GM18520 (cell line): ENCODE measurements at regions not wholly inside any gene's neighbourhood (a gene's known extent, or its start where the extent isn't known, plus 50 kb on each side); places are given as distances from the start of the nearest gene placed in this dataset.

Experiments
- ATAC-seq: cut with Tn5 transposase; IDR thresholded peaks from one replicate; pipeline ENCODE4 v1.9.1; 2021; ENCODE audit not compliant: unreplicated experiment

- no peak for ATAC-seq
These were observed 265.2 kb upstream of the BOD1L1 start for GRCh38 chr4:13892739-13893105.

DNA sequence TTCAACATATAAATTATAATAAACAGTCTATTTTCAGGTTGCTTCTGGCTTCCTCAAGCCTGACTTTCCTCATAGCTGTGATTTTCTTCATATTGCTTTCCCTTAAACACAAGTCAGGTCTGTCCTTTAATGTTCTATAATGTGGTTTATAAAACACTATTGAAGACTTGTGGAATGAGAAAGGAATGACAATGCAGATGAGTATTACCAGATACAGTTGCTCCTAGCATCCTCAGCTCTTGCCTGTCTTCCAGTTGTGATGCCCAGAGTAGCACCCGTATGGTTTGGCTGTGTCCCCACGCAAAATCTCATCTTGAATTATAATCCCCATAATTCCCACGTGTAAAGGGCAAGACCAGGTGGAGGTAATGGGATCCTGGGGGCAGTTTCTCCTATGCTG is 265.7 kb upstream of the BOD1L1 start:
- no peak for ATAC-seq

DNA sequence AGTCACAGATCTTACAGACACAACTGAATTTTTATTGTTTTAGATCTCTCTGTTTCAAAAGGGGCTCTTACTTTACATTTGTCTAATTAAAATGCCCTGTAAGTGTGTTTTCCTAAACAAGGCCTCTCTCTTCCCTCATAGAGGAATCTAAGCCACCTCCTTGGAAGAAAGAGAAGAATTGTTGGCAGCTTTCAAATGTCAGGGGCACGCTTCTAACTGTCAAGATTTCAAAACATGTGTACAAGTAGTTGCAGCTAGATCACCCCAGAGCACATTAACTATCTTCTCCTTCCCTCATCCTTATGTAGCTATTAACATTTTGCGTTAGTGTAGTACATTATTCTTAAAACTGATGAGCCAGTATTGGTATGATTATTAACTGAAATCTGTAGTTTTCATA is 266.5 kb upstream of the BOD1L1 start:
- no peak for ATAC-seq

DNA sequence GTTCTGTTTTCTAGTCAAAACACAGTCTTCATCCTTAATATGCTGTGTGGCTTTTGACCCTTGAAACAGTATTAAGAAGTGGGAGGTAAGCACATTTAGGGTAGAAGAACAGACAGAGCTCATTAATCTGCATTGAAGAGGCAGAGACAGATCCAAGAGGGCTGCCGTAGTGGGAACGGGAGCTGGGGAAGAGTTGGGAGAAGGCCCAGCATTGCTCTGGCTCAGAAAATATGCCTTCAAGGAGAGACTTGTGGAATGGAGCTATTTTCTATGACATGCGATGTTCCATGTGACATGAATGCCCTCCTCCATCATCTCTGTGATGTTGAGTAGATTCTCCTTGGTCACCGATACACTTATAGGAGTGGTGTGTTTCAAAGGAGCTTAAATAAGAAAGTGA is 273.3 kb upstream of the BOD1L1 start:
- no peak for ATAC-seq

GRCh38 chr4:13902146-13902545 is 274.6 kb upstream of the BOD1L1 start:
- ATAC-seq, result no peak

- ATAC-seq, result no peak
These were observed 275.5 kb upstream of the BOD1L1 start for GRCh38 chr4:13903061-13903460.

GRCh38 chr4:13903901-13904300 is 276.4 kb upstream of the BOD1L1 start:
- no peak for ATAC-seq

DNA sequence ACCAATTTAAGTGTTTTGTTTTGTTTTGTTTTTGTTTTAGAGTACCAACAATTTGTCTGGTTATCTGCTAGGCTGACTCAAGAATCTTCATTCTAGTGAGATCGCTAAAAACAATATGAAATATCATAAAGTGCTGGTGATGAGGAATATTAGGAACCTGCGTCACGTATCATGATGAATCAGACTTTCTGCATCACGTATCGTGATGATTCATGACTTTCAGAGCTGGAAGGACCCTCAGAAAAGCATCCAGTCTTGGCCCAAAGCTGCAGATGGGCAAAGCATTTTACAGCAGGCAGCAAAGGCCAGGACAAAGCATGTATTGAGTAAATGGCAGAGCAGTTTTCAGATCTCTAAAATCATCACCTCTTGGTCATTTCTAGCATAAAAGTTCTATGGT is 278.0 kb upstream of the BOD1L1 start:
- no peak for ATAC-seq

DNA sequence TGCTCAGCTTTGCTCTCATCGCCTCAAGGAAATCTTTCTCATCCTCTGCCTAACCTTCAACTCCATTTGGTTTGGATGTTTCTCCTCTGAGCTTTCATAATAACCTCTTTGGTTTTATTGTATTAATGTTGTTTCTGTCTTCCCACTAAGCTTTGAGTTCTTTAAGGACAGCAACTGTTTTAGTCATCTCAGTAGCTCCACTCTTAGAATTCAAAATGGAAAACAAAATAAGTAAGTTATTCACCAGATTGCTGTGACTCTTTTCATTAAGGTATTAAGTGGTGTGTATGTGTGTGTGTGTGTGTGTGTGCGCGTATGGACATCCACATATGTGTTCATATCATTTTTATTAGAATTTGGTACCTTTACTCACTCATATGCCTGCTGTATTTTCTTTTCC is 279.2 kb upstream of the BOD1L1 start:
- ATAC-seq, result no peak

DNA sequence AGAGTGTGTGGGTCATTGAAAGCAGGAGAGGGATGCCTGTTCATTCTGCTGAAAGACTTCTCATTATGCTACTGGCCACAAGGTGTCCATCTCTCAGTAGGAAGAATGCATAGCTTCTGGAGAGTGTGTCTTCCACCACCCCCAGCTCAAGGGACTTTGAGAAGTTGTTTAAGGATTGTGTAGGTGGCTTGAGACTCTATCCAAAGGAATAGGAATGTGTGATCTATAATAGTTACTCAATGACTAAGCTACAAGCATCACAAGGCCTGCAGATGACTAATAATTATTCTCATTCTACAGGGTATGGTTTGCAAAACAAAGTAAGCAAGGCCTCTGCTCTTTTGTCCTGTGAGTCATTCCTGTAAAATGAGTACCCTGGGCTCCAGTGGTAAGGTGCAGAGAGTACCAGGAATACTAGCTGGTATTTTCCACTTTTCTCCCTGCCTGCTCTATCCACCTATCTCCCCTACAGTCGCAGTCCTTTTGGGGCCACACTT is 279.8 kb upstream of the BOD1L1 start:
- no peak for ATAC-seq

DNA sequence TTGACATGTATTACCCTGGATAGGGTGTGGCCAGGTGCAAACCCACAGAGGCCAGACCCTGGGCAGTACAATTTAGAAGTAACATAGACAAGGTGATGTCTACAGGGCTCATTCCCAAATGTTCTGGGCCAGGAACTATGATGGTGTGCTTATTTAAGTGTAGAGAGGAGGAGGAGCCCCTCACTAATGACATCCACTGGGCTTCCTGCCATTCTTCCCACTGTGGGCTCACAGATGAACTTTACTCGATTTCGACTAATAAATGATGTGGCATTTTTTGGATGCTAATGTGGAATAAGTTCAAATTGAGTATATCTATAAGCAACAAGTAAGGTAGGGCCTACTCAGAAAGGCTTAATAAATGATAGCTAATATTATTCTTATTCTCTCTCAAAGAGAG is 280.9 kb upstream of the BOD1L1 start:
- ATAC-seq, result no peak

GRCh38 chr4:13910556-13910955 is 283.0 kb upstream of the BOD1L1 start:
- ATAC-seq, result no peak

GRCh38 chr4:13911256-13911655 is 283.7 kb upstream of the BOD1L1 start:
- no peak for ATAC-seq

DNA sequence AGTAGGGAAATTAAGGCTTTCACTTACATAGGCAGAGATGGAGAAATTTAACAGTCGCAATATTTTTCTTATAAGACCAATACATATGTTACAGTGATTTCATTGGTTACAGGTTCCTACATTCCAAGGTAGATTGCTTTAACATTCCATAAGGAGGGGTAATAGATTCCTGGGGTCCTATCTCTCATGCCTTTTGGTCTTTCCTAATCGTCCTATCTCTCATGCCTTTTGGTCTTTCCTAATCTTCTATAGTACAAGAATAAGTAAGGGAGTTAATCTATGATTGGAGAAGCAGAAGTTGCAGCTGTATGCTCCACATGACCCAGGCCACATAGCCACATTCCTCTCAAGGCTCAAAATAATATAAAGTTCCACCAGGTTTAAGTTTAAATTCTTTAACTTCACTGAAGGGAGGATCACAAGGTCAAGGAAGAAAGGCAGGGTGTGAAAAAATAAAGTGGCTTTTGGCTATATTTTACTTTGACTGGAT is 285.0 kb upstream of the BOD1L1 start:
- no peak for ATAC-seq

DNA sequence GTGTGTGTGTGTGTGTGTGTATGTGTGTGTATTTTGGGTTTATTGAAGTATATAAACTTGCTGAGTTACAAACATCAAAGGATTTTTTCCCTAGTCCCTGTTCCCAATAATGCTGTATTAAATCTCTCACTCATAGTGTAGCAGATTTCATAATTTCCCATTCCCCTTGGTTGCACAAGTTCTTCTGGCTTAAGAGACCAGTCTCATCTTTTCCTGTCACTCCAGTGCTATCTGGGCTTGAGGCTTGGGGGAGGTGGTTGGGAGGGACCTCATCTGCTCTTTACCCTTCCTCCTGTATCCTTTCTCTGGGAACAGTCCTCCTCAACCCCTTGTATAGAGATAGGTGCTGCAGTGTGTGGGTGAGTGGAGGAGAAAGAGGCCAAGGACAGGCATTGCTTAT is 285.4 kb upstream of the BOD1L1 start:
- ATAC-seq, result no peak

DNA sequence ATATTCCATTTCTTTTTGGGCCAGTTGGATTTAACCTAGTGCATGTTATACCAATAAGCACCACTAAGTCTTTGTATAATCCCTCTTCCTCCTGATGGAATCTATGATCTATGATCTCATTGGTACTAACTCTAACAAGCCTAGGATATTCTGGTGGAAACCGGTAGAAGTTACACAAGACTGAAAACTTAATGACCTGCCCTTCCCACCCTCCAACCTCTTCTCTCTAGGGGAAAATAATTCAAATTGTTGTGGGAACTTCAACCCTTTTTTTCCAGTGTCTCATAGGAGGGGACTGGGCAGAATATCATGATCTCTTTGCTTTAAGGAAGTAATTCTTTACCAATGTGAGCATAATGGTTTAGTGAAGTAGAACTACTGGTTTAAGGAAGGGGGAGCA is 289.5 kb upstream of the BOD1L1 start:
- ATAC-seq, result no peak

DNA sequence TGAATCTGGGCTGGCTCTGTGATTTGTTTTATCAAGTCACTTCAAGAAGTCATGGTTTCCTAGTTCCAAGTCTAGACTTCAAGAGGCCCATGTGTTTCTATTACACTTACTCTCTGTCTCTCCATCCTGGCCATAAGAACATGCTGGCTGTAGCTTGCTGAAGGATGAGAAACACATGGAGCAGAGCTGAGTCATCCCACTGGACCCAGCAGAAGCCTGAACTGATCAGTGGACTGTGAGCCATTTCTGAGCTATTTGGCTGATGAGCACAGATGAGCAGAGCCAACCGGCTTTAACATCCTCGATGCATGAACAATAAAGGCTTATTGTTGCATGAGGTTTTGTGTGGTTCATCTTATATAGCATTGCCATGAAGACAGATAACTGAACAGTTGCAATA is 290.6 kb upstream of the BOD1L1 start:
- no peak for ATAC-seq

DNA sequence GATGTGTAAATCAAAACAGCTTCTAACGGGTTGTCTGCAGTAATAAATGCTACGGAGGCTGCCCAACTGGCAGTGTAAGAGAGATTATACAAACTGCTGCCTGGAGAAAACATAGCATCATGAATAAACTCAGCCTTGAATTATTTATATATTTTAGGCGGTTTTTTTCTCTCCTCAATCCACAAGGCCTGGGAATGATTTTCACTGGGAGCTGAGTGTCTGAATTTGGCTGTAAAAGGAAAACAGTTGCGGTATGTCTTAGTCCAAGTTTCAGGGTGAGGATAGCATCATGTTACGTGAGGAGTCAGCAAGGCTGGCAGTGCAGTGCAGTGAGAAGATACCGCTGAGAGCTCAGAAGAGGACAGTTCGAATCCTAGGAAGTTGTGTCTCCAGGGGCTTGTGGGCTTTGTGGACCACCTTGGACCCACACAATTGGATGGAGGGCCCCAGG is 291.5 kb upstream of the BOD1L1 start:
- ATAC-seq, result no peak

- no peak for ATAC-seq
These were observed 292.8 kb upstream of the BOD1L1 start for GRCh38 chr4:13920111-13920875.

DNA sequence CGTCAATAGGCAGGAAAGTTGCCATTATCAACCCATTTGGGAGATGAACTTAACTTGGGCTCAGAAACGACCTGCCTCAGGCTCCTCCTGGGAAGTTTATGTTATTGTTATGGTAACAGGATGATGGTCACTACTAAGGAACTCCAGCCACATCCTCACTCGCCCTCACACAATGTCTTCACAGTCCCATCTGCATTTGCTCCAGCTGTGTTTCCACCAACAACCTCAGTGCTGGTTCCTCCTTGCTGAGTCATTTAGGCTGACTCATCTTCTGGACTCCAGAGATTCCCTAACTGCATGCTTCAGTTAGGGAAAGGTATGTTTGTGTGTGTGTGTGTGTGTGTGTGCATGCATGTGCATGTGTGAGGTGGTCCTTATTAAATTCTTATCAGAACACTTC is 293.4 kb upstream of the BOD1L1 start:
- no peak for ATAC-seq

- ATAC-seq, result no peak
These were observed 294.3 kb upstream of the BOD1L1 start for GRCh38 chr4:13921805-13922204.

- ATAC-seq, result no peak
These were observed 294.9 kb upstream of the BOD1L1 start for GRCh38 chr4:13922459-13922858.
